ENCODE measurements at regions not wholly inside any gene's neighbourhood (a gene's known extent, or its start where the extent isn't known, plus 50 kb on each side); places are given as distances from the start of the nearest gene placed in this dataset.

GRCh38 chr4:126563389-126563788, 1069.4 kb upstream of the INTU start:
- DNase-seq (ENCODE audit: low read depth in 2 of 2) = no peak

GRCh38 chr4:126564283-126564854, 1068.4 kb upstream of the INTU start:
- no peak for DNase-seq (ENCODE audit: low read depth in 2 of 2)

- DNase-seq (ENCODE audit: low read depth in 2 of 2) = no peak
These were observed 1063.8 kb upstream of the INTU start for GRCh38 chr4:126568652-126569570.

GRCh38 chr4:126572264-126572663, 1060.5 kb upstream of the INTU start:
- no peak for DNase-seq (ENCODE audit: low read depth in 2 of 2)

- DNase-seq (ENCODE audit: low read depth in 2 of 2) = peak in 1 of 2 donors; percentile 1
These were observed 1050.0 kb upstream of the INTU start for GRCh38 chr4:126582737-126583136.

GRCh38 chr4:126583509-126583908, 1049.2 kb upstream of the INTU start:
- DNase-seq (ENCODE audit: low read depth in 2 of 2) = peak in 1 of 2 donors; percentile 17

- no peak for DNase-seq (ENCODE audit: low read depth in 2 of 2)
These were observed 1041.2 kb upstream of the INTU start for GRCh38 chr4:126591583-126591982.

GRCh38 chr4:126592088-126592487, 1040.7 kb upstream of the INTU start:
- DNase-seq (ENCODE audit: low read depth in 2 of 2) = no peak

GRCh38 chr4:126593626-126594025, 1039.1 kb upstream of the INTU start:
- no peak for DNase-seq (ENCODE audit: low read depth in 2 of 2)

- DNase-seq (ENCODE audit: low read depth in 2 of 2) = no peak
These were observed 1037.1 kb upstream of the INTU start for GRCh38 chr4:126595643-126596042.

- no peak for DNase-seq (ENCODE audit: low read depth in 2 of 2)
These were observed 1033.0 kb upstream of the INTU start for GRCh38 chr4:126599746-126600145.

- DNase-seq (ENCODE audit: low read depth in 2 of 2) = no peak
These were observed 1029.5 kb upstream of the INTU start for GRCh38 chr4:126603210-126603609.

GRCh38 chr4:126603825-126604224, 1028.9 kb upstream of the INTU start:
- DNase-seq (ENCODE audit: low read depth in 2 of 2) = no peak

GRCh38 chr4:126604268-126604867, 1028.4 kb upstream of the INTU start:
- DNase-seq (ENCODE audit: low read depth in 2 of 2) = peak; percentile 2 to 41

- DNase-seq (ENCODE audit: low read depth in 2 of 2) = no peak
These were observed 1021.8 kb upstream of the INTU start for GRCh38 chr4:126610933-126611332.

- no peak for DNase-seq (ENCODE audit: low read depth in 2 of 2)
These were observed 1020.9 kb upstream of the INTU start for GRCh38 chr4:126611900-126612299.

- no peak for DNase-seq (ENCODE audit: low read depth in 2 of 2)
These were observed 1018.4 kb upstream of the INTU start for GRCh38 chr4:126614356-126614855.

GRCh38 chr4:126616795-126617194, 1016.0 kb upstream of the INTU start:
- DNase-seq (ENCODE audit: low read depth in 2 of 2) = no peak

GRCh38 chr4:126627255-126627654, 1005.5 kb upstream of the INTU start:
- peak in 1 of 2 donors; percentile 32 for DNase-seq (ENCODE audit: low read depth in 2 of 2)

GRCh38 chr4:126628933-126629332, 1003.8 kb upstream of the INTU start:
- no peak for DNase-seq (ENCODE audit: low read depth in 2 of 2)

GRCh38 chr4:126630230-126630629, 1002.5 kb upstream of the INTU start:
- no peak for DNase-seq (ENCODE audit: low read depth in 2 of 2)

GRCh38 chr4:126633306-126633705, 999.5 kb upstream of the INTU start:
- DNase-seq (ENCODE audit: low read depth in 2 of 2) = no peak

Data from dermis microvascular lymphatic vessel endothelial cell (primary cell).